Loucy (cell line): ENCODE measurements at regions not wholly inside any gene's neighbourhood (a gene's known extent, or its start where the extent isn't known, plus 50 kb on each side); places are given as distances from the start of the nearest gene placed in this dataset.

ENCODE experiments used
- EZH2phosphoT487 ChIP-seq: fragments of 200-600 bp; IDR thresholded peaks from 2 replicates; pipeline ENCODE4 v1.6.1; 2018; ENCODE audit warnings: antibody characterized with exemption, mild to moderate bottlenecking, moderate library complexity, borderline replicate concordance
- TF ChIP-seq, protein P1 (sequence below): fragments of 200-600 bp; sonication (generic); conservative IDR thresholded peaks from 2 replicates; pipeline ENCODE4 v1.5.1; 2014; ENCODE audit warnings: mild to moderate bottlenecking, antibody characterized with exemption, low read length

DNA sequence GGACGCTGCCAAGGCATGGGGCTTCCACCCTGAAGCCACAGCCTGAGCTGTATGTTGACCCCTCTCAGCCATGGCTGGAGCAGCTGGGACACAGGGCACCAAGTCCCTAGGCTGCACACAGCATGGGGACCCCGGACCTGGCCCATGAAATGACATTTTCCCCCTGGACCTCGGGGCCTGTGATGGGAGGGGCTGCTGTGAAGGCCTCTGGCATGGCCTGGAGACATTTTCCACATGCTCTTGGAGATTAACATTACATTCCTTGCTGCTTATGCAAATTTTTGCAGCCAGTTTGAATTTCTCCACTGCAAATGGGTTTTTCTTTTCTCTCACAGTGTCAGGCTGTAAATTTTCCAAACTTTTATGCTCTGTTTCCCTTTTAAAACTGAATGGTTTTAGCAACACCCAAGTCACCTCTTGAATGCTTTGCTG is 463.6 kb downstream of the ZWINT start:
- TF ChIP-seq, protein P1, sequence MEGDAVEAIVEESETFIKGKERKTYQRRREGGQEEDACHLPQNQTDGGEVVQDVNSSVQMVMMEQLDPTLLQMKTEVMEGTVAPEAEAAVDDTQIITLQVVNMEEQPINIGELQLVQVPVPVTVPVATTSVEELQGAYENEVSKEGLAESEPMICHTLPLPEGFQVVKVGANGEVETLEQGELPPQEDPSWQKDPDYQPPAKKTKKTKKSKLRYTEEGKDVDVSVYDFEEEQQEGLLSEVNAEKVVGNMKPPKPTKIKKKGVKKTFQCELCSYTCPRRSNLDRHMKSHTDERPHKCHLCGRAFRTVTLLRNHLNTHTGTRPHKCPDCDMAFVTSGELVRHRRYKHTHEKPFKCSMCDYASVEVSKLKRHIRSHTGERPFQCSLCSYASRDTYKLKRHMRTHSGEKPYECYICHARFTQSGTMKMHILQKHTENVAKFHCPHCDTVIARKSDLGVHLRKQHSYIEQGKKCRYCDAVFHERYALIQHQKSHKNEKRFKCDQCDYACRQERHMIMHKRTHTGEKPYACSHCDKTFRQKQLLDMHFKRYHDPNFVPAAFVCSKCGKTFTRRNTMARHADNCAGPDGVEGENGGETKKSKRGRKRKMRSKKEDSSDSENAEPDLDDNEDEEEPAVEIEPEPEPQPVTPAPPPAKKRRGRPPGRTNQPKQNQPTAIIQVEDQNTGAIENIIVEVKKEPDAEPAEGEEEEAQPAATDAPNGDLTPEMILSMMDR = no peak
- TF ChIP-seq EZH2phosphoT487 = no peak
